Colonic mucosa (tissue), 4 donors: ENCODE measurements at regions not wholly inside any gene's neighbourhood (a gene's known extent, or its start where the extent isn't known, plus 50 kb on each side); places are given as distances from the start of the nearest gene placed in this dataset.

Experiments used
- DNase-seq: peaks from one replicate; pipeline ENCODE4 v3.0.0-alpha.2; 2020
- H3K27ac ChIP-seq: fragments of 200-600 bp; one replicate; pipeline ENCODE4 v1.8.0; 2021
- H3K27me3 ChIP-seq: fragments of 200-600 bp; one replicate; pipeline ENCODE4 v1.8.0; 2021
- H3K36me3 ChIP-seq: fragments of 200-600 bp; one replicate; pipeline ENCODE4 v1.8.0; 2021
- H3K4me1 ChIP-seq: fragments of 200-600 bp; one replicate; pipeline ENCODE4 v1.8.0; 2021; ENCODE audit warnings: mild to moderate bottlenecking
- H3K4me3 ChIP-seq: fragments of 200-600 bp; one replicate; pipeline ENCODE4 v1.8.0; 2021
- H3K9ac ChIP-seq, 2 donors: one replicate each; pipeline ENCODE4 v1.7.0; 2013; ENCODE audit warnings: control low read depth in 2 of 2, low read depth in 2 of 2, low read length in 2 of 2
- H3K9me3 ChIP-seq: fragments of 200-600 bp; one replicate; pipeline ENCODE4 v1.8.0; 2021
- intact Hi-C: fragments of 100-400 bp; cut with DNase I; formaldehyde crosslinking; loops from one replicate; pipeline ENCODE4 v1.14.1; 2022
- TF ChIP-seq, protein P1 (sequence below): fragments of 200-600 bp; IDR thresholded peaks from one replicate; pipeline ENCODE4 v1.8.0; 2022; ENCODE audit warnings: antibody characterized with exemption, mild to moderate bottlenecking
- donor health status: healthy.
- donor health status: DM: no; HTN: no; CAD: no.
- donor health status: DM: no; HTN: no; CAD: no.

DNA sequence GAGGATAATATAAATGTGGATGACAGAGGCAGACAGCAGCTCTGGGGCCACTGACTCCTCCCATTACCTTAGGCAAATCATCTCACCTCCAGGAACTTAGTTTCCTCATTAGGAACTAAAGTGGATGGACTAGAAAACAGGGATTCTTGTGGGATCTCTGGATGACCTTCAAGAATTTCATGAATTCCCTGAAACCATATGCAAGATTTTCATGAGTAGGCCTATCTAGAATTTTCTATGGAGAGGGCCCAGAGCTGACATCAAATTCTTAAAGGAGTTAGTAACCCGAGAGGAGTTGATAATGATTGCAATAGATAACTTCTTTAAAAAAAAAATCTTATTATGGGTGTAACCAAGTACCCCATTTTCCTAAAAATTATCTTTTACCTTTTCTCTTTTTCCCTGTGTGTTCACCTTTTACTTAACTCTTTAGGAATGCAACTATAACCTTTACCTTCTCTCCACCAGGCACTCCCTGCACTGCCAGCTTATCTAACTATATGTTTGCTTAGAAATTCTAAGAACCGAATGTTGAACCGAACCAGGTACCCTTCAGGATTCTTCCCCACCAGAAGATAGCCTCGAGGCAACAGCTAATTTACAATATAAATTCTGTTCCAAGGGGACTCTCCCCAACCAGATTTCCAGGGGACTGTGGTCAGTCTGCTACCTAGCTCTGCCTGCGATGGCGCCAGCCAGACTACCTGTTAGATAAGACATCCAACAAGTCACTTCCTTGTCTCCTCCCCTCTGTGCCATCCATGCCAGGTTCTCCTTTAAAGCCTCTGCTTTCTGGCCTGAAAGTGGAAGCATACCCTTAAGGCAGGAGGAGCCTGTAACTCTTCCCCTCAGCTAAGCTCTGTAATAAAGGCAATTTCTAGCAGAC, 86.0 kb downstream of the GCNT4 start:
- Histone ChIP-seq H3K9me3 (no peaks in the 10 kb centered on the region), H3K27me3 (no peaks in the 10 kb centered on the region), H3K9ac (no peak overlapping the region), H3K4me1 (no peaks in the 10 kb centered on the region), H3K27ac (peak overlapping the region; percentile 8), H3K4me3 (no peak overlapping the region), H3K36me3 (no peaks in the 10 kb centered on the region)
- DNase-seq: peak; percentile 75
- TF ChIP-seq, protein P1, sequence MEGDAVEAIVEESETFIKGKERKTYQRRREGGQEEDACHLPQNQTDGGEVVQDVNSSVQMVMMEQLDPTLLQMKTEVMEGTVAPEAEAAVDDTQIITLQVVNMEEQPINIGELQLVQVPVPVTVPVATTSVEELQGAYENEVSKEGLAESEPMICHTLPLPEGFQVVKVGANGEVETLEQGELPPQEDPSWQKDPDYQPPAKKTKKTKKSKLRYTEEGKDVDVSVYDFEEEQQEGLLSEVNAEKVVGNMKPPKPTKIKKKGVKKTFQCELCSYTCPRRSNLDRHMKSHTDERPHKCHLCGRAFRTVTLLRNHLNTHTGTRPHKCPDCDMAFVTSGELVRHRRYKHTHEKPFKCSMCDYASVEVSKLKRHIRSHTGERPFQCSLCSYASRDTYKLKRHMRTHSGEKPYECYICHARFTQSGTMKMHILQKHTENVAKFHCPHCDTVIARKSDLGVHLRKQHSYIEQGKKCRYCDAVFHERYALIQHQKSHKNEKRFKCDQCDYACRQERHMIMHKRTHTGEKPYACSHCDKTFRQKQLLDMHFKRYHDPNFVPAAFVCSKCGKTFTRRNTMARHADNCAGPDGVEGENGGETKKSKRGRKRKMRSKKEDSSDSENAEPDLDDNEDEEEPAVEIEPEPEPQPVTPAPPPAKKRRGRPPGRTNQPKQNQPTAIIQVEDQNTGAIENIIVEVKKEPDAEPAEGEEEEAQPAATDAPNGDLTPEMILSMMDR: no peak
- intact Hi-C loops: no loop called here

DNA sequence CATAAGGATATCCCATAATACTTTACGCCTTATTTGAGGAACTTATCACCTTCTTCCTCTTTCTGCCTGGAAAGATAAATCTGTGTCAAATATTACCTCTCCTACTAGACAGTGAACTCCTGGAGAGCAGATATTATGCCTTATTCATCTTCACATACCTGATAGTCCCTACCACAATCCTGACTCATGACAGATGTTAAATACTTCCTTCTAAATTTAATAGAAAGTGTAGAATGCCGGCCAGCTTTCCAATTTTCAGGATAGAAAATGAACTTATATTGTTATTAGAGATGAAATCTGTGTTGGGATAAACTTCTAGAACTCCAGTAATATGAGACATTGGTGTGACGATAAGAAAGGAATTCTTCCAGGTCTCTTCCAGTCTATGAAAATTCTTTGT, 89.0 kb downstream of the GCNT4 start:
- Histone ChIP-seq H3K9me3 (no peaks in the 10 kb centered on the region), H3K9ac (no peak overlapping the region), H3K27ac (no peak overlapping the region), H3K27me3 (no peaks in the 10 kb centered on the region), H3K4me1 (no peaks in the 10 kb centered on the region), H3K4me3 (no peak overlapping the region), H3K36me3 (no peaks in the 10 kb centered on the region)
- DNase-seq: no peak
- intact Hi-C loops: no loop called here
- TF ChIP-seq, protein P1: no peak

DNA sequence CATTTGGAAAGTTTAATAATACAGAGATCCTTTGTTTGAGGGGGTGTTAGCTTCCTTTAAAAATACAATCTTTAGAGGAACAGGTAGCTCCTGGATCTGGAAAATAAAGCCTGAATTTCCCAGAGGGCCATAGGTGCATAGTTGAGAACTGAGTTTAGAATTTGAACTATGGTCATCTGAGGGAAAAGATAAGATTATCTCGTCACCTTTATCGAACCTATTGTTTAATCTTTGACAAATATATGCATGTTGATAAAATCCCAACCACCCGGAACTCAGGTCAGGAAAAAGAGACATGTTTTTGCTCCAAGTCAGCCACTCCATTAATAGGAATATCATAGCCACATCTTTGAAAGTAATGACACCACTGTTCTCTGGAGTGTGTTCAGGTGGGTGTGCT, 91.7 kb upstream of the FAM169A start:
- no peaks in the 10 kb centered on the region for H3K27me3 ChIP-seq
- no peaks in the 10 kb centered on the region for H3K36me3 ChIP-seq
- H3K4me1 ChIP-seq: no peaks in the 10 kb centered on the region
- no peak for DNase-seq
- H3K9me3 ChIP-seq: no peaks in the 10 kb centered on the region
- TF ChIP-seq, protein P1: no peak
- no peak overlapping the region for H3K4me3 ChIP-seq
- intact Hi-C loops: no loop called here
- no peak overlapping the region for H3K9ac ChIP-seq
- no peak overlapping the region for H3K27ac ChIP-seq

DNA sequence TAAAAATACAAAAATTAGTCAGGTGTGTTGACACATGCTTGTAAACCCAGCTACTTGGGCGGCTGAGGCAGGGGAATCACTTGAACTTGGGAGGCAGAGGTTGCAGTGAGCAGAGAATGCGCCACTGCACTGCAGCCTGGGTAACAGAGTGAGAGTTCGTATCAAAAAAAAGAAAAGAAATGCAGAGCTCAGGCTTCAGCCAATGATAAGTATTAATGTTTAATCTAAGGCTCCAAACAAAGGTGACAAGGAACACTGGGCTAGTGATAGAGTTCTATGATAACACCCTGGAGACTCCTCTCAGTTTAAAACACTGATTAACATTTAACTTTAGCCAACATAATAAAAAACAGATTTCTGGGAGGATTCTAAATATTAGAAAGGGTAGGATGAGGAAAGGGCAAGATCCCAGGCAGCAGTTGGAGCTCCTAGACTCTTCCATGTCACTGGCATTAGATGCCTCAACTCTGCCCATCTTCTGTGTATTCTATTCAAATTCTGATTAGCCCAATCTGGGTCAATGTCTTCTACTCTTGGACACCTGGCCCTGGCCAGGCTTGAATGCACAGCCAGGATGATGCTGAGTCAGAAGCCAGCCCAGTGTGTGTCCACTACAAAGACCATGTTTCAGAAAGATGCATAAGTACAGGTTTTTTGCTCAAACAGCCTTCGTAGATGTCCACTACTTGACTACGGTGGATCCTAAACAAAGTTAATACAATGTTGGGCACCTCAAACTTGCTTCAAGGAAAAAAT, 91.0 kb upstream of the FAM169A start:
- Histone ChIP-seq H3K27ac (no peak overlapping the region), H3K9me3 (no peaks in the 10 kb centered on the region), H3K27me3 (no peaks in the 10 kb centered on the region), H3K4me3 (no peak overlapping the region), H3K9ac (no peak overlapping the region), H3K4me1 (no peaks in the 10 kb centered on the region), H3K36me3 (no peaks in the 10 kb centered on the region)
- DNase-seq: no peak
- TF ChIP-seq, protein P1: no peak
- intact Hi-C loops: no loop called here

DNA sequence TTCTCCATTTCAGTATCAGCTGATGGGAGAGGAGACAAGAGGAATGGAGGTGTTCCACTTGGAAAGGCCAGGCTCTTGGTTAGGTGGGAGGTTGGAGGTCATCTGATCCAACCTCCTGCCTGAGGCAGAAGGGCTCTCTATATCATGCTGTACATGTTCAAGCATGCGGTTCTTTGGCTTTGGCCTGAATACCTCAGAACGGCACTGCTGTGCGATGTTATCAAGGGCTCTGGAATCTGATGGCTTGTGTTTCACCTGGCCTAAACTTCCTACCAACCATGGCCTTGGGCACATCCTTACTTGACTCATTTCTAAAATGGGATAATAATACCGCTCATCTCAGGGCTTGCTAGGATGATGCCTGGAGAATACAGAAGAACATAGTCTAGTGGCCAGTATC, 90.1 kb upstream of the FAM169A start:
- TF ChIP-seq, protein P1: no peak
- Histone ChIP-seq H3K9me3 (no peaks in the 10 kb centered on the region), H3K27me3 (no peaks in the 10 kb centered on the region), H3K36me3 (no peaks in the 10 kb centered on the region), H3K9ac (no peak overlapping the region), H3K4me3 (no peak overlapping the region), H3K27ac (no peak overlapping the region), H3K4me1 (no peaks in the 10 kb centered on the region)
- intact Hi-C loops: no loop called here
- DNase-seq: no peak
